ENCODE measurements at regions not wholly inside any gene's neighbourhood (a gene's known extent, or its start where the extent isn't known, plus 50 kb on each side); places are given as distances from the start of the nearest gene placed in this dataset.
"Not testable (repeated sequence)": the region's sequence is repeated elsewhere in the genome, so short reads cannot be mapped to it uniquely, and the experiment has no call there.

DNA sequence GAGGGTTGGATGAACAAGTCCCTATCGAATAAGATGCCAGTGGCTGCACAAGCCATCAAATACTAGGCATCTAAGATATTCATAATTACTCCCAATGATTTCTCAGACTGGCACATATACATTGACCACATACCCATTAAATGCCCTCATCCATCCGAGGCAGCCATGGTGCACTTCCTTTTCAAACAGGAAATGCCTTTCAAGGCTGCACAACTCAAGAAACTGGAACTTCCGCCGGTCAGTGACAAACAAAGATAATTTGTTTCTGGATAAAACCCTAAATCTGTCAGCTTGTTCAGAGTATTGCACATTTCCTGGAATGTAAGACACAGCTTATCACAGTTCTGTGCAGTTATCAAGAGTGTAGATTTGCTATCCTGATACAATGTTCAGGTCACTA lies 203.7 kb downstream of the RMST start:
- no peaks in the 10 kb centered on the region for H3K4me1 Mint-ChIP-seq
- no peaks in the 10 kb centered on the region for H3K36me3 Mint-ChIP-seq (ENCODE audit: low read depth)
- H3K9me3 Mint-ChIP-seq: peaks cover 3% of the 10 kb centered on the region
- H3K4me3 Mint-ChIP-seq: no peak overlapping the region
- no peak overlapping the region for H3K27ac Mint-ChIP-seq
- no peaks in the 10 kb centered on the region for H3K27me3 Mint-ChIP-seq
- no peak for ATAC-seq (replicated peaks)

DNA sequence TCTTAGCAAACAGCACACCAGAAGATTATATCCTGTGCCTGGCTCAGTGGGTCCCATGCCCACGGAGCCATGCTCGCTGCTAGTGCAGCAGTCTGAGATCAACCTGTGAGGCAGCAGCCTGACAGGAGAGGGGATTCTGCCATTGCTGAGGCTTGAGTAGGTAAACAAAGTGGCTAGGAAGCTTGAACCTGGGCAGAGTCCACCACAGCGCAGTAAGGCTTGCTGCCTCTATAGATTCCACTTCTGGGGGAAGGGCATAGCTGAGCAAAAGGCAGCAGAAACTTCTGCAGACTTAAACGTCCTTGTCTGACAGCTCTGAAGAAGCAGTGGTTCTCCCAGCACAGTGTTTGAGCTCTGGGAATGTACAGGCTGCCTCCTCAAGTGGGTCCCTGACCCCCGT lies 210.3 kb downstream of the RMST start:
- no peaks in the 10 kb centered on the region for H3K27me3 Mint-ChIP-seq
- H3K27ac Mint-ChIP-seq: no peak overlapping the region
- no peak for ATAC-seq (replicated peaks)
- peaks cover 12% of the 10 kb centered on the region for H3K9me3 Mint-ChIP-seq
- no peaks in the 10 kb centered on the region for H3K4me1 Mint-ChIP-seq
- no peaks in the 10 kb centered on the region for H3K36me3 Mint-ChIP-seq (ENCODE audit: low read depth)
- no peak overlapping the region for H3K4me3 Mint-ChIP-seq

DNA sequence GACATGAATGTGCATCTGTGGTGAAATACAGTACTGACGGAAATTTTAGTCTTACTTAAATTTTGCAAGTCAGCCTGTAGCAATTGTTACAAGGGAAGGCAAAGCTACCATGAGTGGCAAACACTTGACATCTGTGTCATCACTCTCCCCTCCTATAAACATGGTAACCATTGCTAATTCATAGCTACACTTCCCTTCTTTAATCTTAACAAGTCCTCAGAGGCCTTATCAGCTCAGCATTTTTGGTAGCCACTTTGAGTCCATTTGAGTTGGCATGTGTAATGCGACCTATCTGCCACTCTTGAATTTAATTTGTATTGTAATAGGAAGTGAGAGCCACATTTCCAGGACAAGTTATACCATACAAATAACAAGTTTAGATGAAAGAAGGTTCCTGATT lies 218.1 kb downstream of the RMST start:
- no peak for ATAC-seq (replicated peaks)

DNA sequence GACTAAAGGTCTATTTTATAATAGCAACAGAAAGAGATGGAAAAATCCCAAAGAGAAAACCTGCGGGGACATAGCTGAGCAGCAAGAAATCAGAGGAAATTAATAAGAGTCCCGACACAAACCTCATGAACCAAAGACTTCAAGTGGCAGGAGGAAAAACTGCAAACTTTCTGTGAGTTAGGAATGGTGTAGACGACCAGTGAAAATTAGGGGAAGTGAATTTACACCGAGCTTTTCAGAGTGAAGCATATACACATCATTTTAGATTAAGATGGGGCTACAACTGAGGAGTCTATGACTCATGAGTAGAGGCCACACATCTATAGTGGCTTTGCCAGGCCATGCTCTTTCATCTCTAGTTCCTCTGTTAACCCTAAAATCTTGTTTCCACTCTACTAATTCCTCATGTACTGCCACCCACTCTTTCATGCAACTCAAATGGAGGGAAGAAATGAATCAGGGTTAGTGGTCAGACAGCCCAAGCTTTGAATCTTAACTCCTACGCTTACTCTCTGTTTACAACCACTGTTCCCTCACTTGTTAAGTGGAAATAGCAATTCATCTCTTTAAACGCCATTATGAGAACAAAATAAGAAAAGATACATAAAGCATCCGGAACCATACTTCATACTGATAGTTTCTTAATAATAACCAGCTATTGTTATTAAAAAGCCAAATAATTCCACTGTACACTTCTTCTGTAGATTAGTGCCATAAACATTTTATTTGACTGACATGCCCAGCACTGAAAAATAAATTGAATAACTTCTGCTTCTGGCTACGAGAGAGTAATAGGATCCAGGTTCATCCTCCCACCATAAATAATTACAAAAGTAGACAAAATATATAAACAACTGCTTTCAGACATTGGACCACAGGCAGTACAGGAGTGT lies 219.3 kb downstream of the RMST start:
- no peak overlapping the region for H3K4me3 Mint-ChIP-seq
- H3K9me3 Mint-ChIP-seq: peaks cover 3% of the 10 kb centered on the region
- no peaks in the 10 kb centered on the region for H3K27me3 Mint-ChIP-seq
- H3K4me1 Mint-ChIP-seq: no peaks in the 10 kb centered on the region
- no peak overlapping the region for H3K27ac Mint-ChIP-seq
- no peaks in the 10 kb centered on the region for H3K36me3 Mint-ChIP-seq (ENCODE audit: low read depth)
- ATAC-seq (replicated peaks): peak; percentile 88

More for the DNA sequence above, 218.1 kb downstream of the RMST start:
- Mint-ChIP-seq H3K4me3 (no peak overlapping the region), H3K27ac (no peak overlapping the region), H3K4me1 (no peaks in the 10 kb centered on the region), H3K9me3 (peaks cover 6% of the 10 kb centered on the region), H3K27me3 (no peaks in the 10 kb centered on the region), H3K36me3 (ENCODE audit: low read depth) (no peaks in the 10 kb centered on the region)

DNA sequence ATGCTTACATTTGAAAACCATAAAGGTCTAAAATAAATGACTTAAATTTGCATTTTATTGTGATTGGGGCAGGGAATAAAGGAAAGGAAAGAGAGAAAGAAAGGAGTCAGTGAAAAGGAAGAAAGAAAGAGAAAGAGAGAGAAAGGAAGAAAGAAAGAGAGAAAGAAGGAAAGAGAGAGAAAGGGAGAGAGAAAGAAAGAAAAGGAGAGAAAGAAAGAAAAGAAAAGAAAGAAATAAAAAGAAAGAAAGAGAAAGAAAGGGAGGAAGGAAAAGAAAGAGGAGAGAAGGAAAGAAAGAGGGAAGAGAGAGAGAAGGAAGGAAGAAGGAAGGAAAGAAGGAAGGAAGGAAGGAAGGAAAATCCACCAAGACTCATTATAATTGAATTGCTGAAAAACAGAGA lies 222.8 kb downstream of the RMST start:
- H3K27me3 Mint-ChIP-seq: no peaks in the 10 kb centered on the region
- H3K27ac Mint-ChIP-seq: no peak overlapping the region
- no peaks in the 10 kb centered on the region for H3K36me3 Mint-ChIP-seq (ENCODE audit: low read depth)
- peaks cover 3% of the 10 kb centered on the region for H3K9me3 Mint-ChIP-seq
- H3K4me1 Mint-ChIP-seq: no peaks in the 10 kb centered on the region
- ATAC-seq (replicated peaks): no peak
- no peak overlapping the region for H3K4me3 Mint-ChIP-seq

DNA sequence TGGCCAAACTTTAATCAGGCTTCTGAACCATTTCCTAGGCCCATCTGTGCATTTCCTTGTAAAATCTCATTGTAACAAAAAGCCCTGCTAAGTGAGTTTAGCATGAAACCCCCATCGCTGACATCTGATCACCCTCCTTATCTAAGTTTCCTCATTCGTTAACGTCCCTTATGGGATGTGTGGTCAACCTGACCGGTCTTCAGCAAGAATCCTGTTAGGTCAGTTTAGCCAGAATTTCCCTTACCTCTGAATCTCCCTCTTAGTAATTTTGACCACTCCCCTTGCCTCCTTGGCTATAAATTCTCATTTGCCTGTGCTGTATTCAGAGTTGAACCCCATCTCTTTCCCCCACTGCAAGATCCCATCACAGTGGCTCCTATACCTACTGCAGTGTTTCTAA lies 239.3 kb downstream of the RMST start:
- Mint-ChIP-seq H3K36me3 (ENCODE audit: low read depth) (no peaks in the 10 kb centered on the region), H3K4me3 (no peak overlapping the region), H3K4me1 (no peaks in the 10 kb centered on the region), H3K27me3 (no peaks in the 10 kb centered on the region), H3K27ac (no peak overlapping the region), H3K9me3 (peaks cover 8% of the 10 kb centered on the region)
- ATAC-seq (replicated peaks): no peak

DNA sequence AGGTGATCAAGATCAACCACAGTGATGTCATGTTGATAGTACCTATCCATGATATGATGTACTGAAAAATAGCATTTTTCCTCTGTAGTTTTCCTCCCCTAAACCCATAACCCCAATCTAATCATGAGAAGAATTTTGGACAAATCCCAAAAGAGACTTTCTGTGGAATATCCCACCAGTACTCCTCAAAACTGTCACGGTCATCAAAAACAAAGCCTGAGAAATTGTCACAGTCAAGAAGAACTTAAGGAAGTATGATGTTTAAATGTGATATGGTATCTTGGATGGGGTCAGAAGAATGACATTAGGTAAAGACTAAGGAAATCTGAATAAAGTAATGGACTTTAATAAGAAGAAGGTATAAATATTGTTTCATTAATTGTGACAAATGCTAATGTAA lies 248.8 kb downstream of the RMST start:
- H3K4me1 Mint-ChIP-seq: no peaks in the 10 kb centered on the region
- H3K36me3 Mint-ChIP-seq (ENCODE audit: low read depth): no peaks in the 10 kb centered on the region
- H3K4me3 Mint-ChIP-seq: no peak overlapping the region
- peaks cover 6% of the 10 kb centered on the region for H3K9me3 Mint-ChIP-seq
- H3K27ac Mint-ChIP-seq: no peak overlapping the region
- ATAC-seq (replicated peaks): no peak
- peaks cover 6% of the 10 kb centered on the region for H3K27me3 Mint-ChIP-seq

DNA sequence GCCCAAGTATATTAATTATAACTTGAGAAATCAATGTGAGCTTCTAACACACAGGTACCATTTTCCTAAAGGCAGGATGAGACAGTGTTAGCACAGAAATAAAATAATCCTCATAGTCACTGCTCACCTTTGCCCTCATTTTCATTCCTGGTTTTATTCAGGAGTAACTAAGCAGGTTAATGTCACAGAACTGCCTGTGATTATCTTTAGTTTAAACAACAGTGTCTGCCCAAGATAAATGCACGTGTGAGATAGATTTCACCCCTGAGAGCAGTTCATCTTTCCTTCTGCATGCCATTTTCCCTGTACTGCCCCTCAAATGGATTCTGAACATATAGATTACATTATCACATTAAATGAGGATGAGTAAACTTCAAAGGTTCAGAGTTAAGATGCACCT lies 250.7 kb downstream of the RMST start:
- ATAC-seq (replicated peaks): no peak
- Mint-ChIP-seq H3K4me3 (no peak overlapping the region), H3K4me1 (no peaks in the 10 kb centered on the region), H3K9me3 (peaks cover 6% of the 10 kb centered on the region), H3K27ac (no peak overlapping the region), H3K36me3 (ENCODE audit: low read depth) (no peaks in the 10 kb centered on the region), H3K27me3 (peaks cover 6% of the 10 kb centered on the region)

DNA sequence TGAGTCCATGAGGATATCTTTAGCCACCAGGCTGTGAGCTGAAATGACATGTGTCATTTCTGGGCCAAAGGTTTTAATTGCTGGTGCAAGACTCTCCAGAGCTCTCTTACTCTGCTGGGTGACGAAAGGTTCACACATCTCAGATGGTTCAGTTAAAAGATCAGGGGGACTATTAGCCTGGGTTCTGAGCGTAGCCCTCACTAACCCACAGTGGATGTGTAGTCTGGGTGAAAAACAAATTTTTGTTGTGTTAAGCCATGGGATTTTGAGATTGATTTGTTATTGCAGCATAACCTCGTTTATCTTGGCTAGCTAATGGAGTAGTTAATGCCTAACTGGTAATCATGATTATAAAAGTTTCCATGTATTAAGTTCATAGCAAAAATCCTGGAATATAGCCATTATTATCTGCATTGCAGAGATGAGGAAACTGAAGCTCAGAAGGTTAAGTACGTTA lies 251.5 kb downstream of the RMST start:
- ATAC-seq (replicated peaks): no peak
- Mint-ChIP-seq H3K4me3 (no peak overlapping the region), H3K27ac (no peak overlapping the region), H3K27me3 (peaks cover 6% of the 10 kb centered on the region), H3K36me3 (ENCODE audit: low read depth) (no peaks in the 10 kb centered on the region), H3K9me3 (peaks cover 6% of the 10 kb centered on the region), H3K4me1 (no peaks in the 10 kb centered on the region)

DNA sequence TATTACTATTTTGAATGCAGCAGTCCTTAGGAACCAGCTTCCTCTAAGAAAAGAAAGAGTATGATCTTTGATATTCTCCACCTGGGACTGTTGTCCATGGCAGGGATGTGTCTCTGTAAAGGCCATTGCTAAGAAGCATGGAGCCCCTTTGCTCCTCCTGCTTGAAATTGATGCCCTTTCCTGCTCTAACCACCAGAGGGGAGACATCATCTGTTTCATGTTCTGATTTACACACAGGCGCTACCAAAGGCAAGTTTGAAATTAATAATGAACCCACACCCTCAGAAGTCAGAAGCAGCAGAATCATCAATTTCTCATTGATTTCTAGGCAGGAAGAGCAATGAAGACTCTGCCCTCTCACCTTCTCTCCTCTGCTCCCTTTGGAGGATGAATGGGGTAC lies 253.8 kb downstream of the RMST start:
- peaks cover 9% of the 10 kb centered on the region for H3K9me3 Mint-ChIP-seq
- no peak overlapping the region for H3K4me3 Mint-ChIP-seq
- H3K27ac Mint-ChIP-seq: no peak overlapping the region
- no peak for ATAC-seq (replicated peaks)
- H3K27me3 Mint-ChIP-seq: peaks cover 6% of the 10 kb centered on the region
- H3K4me1 Mint-ChIP-seq: no peaks in the 10 kb centered on the region
- H3K36me3 Mint-ChIP-seq (ENCODE audit: low read depth): no peaks in the 10 kb centered on the region

DNA sequence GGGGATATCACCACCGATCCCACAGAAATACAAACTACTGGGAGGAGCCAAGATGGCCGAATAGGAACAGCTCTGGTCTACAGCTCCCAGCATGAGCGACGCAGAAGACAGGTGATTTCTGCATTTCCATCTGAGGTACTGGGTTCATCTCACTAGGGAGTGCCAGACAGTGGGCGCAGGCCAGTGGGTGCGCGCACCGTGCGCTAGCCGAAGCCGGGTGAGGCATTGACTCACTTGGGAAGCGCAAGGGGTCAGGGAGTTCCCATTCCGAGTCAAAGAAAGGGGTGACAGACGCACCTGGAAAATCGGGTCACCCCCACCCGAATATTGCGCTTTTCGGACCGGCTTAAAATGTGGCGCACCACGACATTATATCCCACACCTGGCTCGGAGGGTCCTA lies 261.2 kb downstream of the RMST start:
- H3K9me3 Mint-ChIP-seq; H3K4me1 Mint-ChIP-seq; H3K4me3 Mint-ChIP-seq; H3K27me3 Mint-ChIP-seq; ATAC-seq (replicated peaks); H3K27ac Mint-ChIP-seq; H3K36me3 Mint-ChIP-seq (ENCODE audit: low read depth): not testable (repeated sequence)

DNA sequence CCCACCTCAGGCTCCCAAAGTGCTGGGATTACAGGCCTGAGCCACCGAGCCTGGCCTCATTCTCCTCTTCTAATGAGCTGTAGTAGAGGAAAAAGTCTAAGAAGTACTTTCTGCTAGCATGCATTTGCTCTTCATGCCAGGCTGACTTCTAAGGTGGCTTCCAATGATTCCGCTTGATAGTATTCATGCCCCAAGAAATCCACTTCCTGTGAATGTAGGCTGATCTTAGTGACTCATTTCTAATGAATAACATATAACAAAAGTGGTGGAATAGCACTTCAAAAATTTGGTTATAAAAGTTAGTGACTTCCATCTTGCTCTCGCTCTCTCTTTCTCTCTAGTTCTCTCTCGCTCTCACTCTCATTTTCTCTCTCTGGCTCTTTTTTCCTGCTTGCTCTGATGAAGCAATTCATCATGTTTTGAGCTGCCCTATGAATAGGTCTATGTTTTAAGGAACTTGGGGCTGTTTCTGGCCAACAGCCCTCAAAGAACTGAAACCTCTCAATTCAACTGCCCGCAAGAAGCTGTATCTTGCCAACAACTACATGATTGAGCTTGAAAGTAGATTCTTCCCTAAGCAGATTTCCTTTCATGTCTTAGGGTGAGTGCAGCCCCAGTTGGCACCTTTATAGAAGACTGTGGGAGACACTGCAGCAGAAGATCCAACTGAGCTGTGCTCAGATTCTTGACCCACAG lies 282.9 kb downstream of the RMST start:
- ATAC-seq (replicated peaks): no peak
- no peak overlapping the region for H3K4me3 Mint-ChIP-seq
- no peak overlapping the region for H3K27ac Mint-ChIP-seq
- no peaks in the 10 kb centered on the region for H3K36me3 Mint-ChIP-seq (ENCODE audit: low read depth)
- H3K27me3 Mint-ChIP-seq: no peaks in the 10 kb centered on the region
- H3K4me1 Mint-ChIP-seq: no peaks in the 10 kb centered on the region
- H3K9me3 Mint-ChIP-seq: peaks cover 8% of the 10 kb centered on the region

DNA sequence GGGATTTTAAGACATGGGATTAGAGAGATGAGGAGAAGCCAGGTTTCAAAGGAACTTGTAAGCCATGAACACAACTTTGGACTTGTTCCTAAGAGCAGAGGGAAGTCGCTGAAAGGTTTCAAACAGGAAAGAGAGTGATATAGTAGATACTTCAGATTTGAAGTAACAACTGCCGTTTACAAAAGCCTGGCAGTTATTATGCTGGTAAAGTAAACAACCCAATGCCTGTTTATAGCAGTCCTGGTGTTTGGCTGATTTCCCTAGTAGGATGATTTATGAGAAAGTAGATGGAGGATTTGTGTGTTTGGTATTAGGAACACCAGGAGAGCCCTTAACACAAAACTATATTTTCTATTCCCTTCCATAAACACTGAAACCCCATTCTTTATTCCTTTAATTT lies 285.7 kb downstream of the RMST start:
- Mint-ChIP-seq H3K36me3 (ENCODE audit: low read depth) (no peaks in the 10 kb centered on the region), H3K27ac (no peak overlapping the region), H3K27me3 (no peaks in the 10 kb centered on the region), H3K4me1 (no peaks in the 10 kb centered on the region), H3K4me3 (no peak overlapping the region), H3K9me3 (peaks cover 7% of the 10 kb centered on the region)
- ATAC-seq (replicated peaks): no peak

DNA sequence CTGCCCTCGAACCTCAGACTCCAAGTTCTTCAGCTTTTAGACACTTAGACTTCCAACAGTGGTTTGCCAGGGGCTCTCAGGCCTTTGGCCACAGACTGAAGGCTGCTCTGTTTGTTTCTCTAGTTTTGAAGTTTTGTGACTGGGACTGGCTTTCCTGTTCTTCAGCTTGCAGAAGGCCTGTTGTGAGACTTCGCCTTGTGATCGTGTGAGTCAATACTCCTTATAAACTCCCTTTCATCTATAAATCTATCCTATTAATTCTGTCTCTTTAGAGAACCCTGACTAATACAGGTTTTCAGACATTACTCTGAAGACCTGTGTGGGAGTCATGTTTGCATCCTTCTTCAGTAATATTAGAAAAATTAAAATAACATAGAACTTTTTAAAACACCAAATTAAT lies 289.1 kb downstream of the RMST start:
- H3K4me3 Mint-ChIP-seq: no peak overlapping the region
- ATAC-seq (replicated peaks): no peak
- H3K36me3 Mint-ChIP-seq (ENCODE audit: low read depth): no peaks in the 10 kb centered on the region
- no peak overlapping the region for H3K27ac Mint-ChIP-seq
- no peaks in the 10 kb centered on the region for H3K27me3 Mint-ChIP-seq
- H3K9me3 Mint-ChIP-seq: no peaks in the 10 kb centered on the region
- no peaks in the 10 kb centered on the region for H3K4me1 Mint-ChIP-seq

DNA sequence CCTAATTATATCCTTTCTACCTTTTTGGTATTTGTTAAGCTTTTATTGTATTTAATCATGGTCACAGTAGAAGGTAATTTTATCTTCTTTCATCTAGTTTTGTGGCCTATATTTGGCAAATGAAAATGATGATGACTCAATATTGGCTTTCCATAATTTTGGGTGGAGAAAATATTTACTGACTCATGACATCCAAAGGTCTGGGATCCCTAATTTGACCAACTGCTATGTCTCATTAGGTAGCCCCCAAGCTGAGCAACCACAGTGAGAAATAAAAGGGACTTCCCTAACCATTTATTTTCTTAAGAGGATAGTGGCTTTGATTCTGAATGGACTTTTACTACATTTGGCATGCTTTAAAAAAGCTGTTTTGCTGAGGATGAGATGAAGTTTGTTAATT lies 289.5 kb downstream of the RMST start:
- Mint-ChIP-seq H3K36me3 (ENCODE audit: low read depth) (no peaks in the 10 kb centered on the region), H3K4me3 (no peak overlapping the region), H3K27ac (no peak overlapping the region), H3K9me3 (no peaks in the 10 kb centered on the region), H3K27me3 (no peaks in the 10 kb centered on the region), H3K4me1 (no peaks in the 10 kb centered on the region)
- ATAC-seq (replicated peaks): no peak

Data from activated T-helper 17 cell treated with anti-CD3 and anti-CD28 coated beads, Interleukin-2, amount 50 U/mL, for 72 hours (primary cell).